CD4-positive, alpha-beta T cell treated with Interleukin-4 for 4 hours (primary cell): ENCODE measurements at regions not wholly inside any gene's neighbourhood (a gene's known extent, or its start where the extent isn't known, plus 50 kb on each side); places are given as distances from the start of the nearest gene placed in this dataset.
"Not testable (repeated sequence)": the region's sequence is repeated elsewhere in the genome, so short reads cannot be mapped to it uniquely, and the experiment has no call there.

Experiments used
- DNase-seq: peaks from one replicate; pipeline ENCODE4 v3.0.0-alpha.2; 2020

DNA sequence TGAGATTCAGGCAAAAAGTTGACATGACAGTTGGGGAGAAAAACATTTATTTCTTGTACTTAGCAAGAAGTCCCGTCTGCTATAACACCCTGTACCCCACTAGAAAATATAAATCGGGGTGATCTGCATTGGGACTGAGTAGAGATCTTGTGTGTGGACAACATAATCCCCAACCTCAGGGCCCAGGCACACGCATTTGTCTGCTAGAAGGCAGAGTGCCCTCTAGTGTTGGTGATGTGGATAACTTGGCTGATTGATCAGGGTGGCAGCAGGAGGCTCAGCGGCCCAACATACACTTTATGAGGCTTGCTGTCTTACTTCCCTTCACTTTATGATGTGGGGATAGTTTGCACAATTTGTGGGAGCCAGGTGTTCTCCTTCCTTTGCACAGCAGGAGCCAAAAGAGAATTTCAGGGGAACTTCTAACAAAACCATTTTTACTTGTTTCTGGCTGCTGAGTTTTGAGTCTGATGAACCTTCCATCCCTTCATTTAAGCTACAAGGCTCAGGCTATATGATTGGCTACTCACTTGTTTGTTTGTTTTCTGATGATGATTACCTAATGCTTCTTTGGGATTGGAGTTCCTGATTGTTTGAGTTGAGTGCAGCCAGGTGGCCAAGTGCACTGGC is 263.2 kb downstream of the DMAC1 start:
- peak; percentile 3 for DNase-seq

- DNase-seq, result no peak
These were observed 265.2 kb downstream of the DMAC1 start for GRCh38 chr9:7534211-7534935.

GRCh38 chr9:7533376-7534090 is 266.0 kb downstream of the DMAC1 start:
- DNase-seq, result no peak

- DNase-seq, result no peak
These were observed 276.0 kb downstream of the DMAC1 start for GRCh38 chr9:7523426-7524043.

DNA sequence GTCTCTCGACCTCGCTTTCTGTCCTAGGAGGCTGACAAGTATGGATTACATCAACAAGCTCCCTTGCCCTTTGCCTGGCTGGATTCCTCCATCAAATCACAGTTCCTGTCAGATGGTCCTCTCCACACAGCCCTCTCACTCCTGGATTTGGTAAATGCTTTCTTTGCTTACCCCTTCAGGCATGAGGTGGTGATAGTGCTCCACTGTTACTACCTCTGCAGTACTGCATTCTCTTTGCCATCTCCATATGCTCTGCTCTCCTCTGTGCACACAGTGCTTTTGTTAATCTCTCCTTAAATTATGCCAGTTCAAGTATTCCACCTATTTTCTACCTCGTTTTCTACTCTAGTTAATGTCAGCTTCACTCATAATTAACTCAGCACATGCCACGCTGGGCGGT is 279.2 kb downstream of the DMAC1 start:
- DNase-seq, result no peak

DNA sequence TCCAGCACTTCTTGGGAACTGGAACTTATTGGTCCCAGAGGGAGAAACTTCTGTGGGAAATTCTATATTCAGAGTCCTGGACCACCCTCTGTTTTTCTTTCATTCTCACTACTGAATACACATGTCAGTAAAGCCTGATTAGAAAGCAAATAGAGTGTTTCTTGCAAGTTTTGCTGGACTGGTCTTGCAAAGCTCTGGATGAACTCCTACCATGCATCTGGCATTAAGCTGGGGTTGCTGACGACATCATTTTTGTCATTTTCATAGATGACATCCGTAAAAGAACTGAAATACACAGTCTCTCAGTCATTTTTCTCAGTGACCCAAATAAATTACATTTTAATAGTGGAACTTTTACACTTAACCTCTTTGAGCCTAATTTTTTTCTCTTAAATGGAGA is 283.2 kb downstream of the DMAC1 start:
- no peak for DNase-seq

DNA sequence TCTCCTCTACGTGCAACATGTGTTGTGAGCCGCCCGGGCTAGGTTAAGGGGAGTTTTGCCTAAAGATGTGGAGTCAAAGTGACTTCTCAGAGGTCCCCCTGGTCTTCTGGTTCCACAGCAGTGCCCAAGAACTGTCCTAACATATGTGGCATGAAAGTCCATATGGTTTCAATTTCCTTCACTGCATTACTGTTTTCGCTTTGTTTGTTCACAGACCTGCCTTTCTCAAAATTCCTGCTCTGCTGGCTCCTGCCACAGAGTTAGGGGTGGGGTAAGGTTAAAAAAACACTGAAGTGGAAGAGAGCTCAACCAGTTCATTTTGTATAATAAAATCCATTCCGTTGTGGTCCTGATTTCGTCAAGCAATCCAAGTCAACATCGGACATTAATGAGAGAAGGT is 289.4 kb downstream of the DMAC1 start:
- no peak for DNase-seq

- no peak for DNase-seq
These were observed 289.9 kb downstream of the DMAC1 start for GRCh38 chr9:7509576-7510145.

DNA sequence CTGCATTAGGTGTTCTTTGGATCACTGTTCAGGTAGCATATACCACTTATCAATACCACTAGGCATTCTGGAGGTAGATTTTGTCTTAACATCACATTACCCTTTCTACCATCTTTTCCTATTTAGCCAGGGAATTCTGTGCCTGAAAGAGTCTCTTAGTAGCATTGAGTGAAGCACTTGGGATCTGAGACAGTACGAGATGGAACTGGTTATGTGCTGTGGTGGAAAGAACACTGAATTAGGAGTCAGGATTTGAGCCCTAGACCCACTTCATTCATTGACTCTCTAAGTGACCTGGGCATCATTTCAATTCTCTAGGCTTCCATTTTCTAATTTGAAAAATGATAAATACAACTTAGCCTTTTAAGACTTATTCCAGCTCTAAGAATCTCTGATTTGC is 291.1 kb downstream of the DMAC1 start:
- no peak for DNase-seq

GRCh38 chr9:7507566-7508270 is 291.9 kb downstream of the DMAC1 start:
- DNase-seq, result no peak

DNA sequence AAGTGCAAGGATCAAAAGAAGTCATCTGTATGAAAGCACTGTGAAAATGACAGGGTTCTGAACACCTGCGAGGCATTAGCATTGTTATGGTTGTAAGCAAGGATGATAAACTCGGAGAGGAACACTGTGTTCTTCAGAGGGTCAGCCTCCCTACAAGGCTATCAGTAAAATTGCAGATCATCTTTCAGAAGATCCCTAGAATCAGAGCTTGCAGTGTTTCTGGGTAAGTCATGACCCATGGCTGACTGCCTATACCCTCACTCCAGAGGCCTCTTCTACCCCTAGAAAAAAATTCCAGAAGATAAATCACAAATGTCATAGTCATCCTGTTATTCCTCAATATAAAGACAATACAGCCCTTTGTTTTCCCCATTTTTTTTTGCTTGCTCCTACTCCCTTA is 292.6 kb downstream of the DMAC1 start:
- no peak for DNase-seq

DNA sequence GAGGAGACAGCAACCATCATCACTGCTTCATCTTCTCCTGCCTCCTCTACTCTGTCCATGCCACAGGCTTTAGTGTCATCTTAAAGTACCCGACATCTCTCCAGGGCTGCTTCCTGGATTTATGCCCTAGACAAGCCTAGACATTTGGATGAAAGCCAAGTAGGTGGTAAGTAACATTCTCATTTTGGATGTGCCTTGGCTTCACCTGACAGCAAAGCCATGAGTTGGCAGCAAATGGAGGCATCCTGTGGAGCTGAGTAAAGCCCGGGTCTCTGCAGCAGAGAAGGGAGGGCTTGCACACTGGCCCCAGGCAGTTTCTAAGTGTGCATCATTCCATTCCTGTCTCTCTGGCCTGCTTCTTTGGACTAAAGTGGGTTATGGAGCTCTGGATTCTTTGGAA is 299.1 kb downstream of the DMAC1 start:
- DNase-seq, result no peak

- DNase-seq, result no peak
These were observed 307.9 kb downstream of the DMAC1 start for GRCh38 chr9:7491641-7492040.

DNA sequence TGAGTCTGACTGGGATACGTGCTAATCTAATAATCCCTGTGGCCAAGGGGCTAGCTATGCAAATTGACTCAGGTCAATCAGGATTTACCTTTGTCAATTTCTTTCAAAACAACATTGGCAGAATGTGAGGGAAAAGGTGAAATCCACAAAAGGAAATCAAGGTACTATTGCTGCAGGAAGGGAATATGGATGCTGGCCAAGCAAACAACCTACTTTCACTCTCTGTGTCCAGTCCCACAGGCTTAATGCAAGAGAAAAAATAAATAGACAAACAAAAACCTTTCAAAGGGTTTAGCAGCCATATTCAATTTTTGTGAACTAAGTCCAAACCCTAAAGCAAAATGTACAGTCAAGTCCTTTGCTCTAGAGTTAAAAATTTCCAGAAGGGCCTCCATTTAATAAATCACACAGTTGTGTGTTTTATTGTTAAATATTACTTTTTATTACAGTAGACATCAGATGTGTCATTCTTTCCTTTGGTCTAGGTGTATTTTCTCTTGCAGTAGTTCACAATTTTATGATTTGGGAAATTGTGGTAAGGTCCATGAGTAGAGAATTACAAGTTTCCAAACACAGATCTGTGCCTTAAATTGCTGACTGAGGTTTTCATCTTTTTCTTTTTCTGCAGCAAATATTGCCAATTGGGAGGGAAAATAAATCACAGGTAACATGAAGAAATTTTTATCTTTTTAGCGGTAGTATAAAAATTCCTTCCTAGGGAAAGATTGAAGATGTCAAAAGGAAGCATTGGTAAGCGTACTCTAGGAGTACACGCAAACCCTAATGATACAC is 309.1 kb downstream of the DMAC1 start:
- no peak for DNase-seq

DNA sequence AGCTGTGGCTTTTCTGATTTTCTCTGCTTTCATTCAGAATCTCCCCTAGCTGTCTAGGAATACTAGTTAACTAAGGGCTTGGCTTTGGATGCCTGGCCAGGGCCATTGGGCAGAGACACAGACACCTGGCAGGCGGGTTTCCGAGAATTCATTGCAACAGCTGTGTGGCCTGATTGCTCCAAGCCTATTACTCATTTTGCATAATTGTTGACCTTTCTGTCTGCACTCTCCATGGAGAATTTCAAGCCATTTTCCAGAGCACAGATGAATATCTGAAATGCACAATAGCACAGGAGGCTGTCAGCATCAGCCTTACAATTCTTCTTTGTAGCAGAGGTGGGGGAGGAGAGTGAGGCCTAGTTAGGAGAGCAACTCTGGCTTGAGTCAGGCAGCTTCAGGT is 310.5 kb downstream of the DMAC1 start:
- no peak for DNase-seq

DNA sequence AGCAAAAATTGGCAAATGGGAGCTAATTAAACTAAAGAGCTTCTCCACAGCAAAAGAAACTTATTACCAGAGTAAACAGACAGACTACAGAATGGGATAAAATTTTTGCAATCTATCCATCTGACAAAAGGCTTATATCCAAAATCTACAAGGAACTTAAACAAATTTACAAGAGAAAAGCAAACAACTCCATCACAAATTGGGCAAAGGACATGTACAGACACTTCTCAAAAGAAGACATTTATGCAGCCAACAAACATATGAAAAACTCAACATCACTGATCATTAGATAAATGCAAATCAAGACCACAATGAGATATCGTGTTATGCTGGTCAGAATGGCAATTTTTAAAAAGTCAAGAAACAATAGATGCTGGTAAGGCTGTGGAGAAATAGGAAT is 315.6 kb downstream of the DMAC1 start:
- DNase-seq, result not testable (repeated sequence)

DNA sequence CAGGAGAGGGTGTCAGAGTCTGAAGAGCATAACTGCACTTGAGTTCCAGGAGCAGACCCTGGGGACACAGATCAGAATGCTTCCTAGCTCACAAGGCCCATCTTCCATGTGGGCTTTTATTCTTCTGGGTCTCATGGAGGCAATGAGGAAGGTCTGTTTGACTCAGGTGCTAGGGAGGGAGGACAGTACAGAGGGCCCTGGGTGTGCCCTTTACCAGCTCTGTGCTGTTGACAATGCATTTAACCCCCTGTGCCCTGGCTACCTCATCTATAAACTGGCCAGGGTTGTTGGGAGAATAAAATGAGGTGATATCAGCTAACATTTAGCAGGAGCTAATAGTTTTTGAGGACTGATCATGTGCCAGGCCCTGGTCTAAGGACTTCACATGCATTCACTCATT is 318.0 kb downstream of the DMAC1 start:
- DNase-seq, result no peak

- DNase-seq, result no peak
These were observed 320.3 kb downstream of the DMAC1 start for GRCh38 chr9:7479300-7479699.

- DNase-seq, result no peak
These were observed 320.9 kb downstream of the DMAC1 start for GRCh38 chr9:7478646-7479045.

DNA sequence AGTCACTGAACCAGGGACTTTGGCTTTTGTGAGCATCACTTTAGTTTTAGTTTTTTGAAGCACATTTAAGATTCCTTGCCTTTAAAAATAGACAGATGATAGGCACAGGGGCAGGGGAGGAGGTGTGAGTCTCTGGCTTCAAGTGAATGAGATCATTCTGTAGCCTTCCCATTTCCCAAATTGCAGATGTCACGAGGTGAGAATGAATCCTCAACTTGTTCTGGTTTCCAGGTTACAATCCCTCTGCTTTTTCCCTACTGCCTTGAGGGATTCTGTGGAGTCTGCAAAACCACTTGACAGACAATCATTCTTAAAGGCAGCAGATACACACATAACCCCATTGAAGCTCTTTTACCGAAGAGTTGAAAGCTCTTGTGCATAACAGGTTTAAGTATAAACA is 332.4 kb downstream of the DMAC1 start:
- no peak for DNase-seq

DNA sequence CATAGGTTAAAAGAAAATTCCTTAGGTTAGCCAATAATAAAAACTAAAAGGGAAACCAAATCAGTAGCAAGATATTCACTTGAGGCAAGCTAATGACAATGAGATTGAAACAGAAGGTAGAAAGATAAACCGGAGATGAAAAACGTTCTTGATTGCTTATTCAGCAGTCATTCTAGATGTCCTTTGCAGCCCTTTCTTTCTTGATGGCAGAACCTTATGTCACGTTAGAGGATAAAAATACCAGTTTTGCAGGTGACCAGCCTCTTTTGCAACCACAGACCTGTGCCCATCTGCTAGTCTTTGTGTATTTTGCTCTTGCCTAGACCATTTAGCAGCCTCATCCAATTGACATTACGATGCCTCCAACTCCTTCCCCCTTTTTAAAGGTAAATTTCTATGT is 337.8 kb downstream of the DMAC1 start:
- no peak for DNase-seq
